Stimulated activated CD8-positive, alpha-beta memory T cell treated with anti-CD3 and anti-CD28 coated beads, Interleukin-7, amount 100 ng/mL, for 1 hour (primary cell): ENCODE measurements at regions not wholly inside any gene's neighbourhood (a gene's known extent, or its start where the extent isn't known, plus 50 kb on each side); places are given as distances from the start of the nearest gene placed in this dataset.

Experiments
- DNase-seq, 2 donors: peaks; one replicate each; pipeline ENCODE4 v3.0.0-alpha.2; 2020; ENCODE audit warnings: low read depth in 2 of 2

DNA sequence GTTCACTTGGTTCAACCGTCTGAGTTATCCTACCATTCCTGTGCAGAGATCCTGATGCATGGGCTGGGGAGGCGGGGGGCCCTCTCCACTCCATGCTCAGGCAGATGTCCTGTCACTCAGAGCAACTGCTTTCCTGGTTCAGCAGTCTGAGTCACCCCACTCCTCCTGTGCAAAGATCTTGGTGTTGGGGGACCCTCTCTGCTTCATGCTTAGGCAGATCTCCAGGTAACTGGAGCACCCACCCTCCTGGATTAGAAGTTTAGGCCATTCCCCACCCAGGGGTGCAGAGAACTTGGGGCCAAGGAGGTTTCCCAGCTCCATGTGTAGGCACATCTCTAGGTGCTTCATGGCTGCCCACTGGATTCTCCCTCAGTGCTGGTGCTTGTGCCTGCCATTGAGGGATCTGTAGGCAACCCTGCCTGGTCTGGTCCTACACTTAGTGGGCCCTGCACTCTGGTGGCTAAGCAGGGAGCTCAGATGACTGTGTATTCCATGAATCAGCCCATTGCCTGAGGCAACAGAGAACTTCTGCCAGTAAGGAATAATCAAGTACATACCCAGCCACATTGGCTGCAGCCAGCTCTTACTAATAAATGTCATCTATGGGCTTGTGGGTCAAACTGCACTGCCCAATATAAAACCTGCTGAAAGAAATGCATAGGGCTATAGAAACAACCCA lies 465.4 kb upstream of the THBS1 start:
- no peak for DNase-seq

GRCh38 chr15:39118510-39118909 lies 462.4 kb upstream of the THBS1 start:
- no peak for DNase-seq

GRCh38 chr15:39124155-39124552 lies 456.7 kb upstream of the THBS1 start:
- DNase-seq = no peak

- DNase-seq = no peak
These were observed 456.2 kb upstream of the THBS1 start for GRCh38 chr15:39124553-39125171.

DNA sequence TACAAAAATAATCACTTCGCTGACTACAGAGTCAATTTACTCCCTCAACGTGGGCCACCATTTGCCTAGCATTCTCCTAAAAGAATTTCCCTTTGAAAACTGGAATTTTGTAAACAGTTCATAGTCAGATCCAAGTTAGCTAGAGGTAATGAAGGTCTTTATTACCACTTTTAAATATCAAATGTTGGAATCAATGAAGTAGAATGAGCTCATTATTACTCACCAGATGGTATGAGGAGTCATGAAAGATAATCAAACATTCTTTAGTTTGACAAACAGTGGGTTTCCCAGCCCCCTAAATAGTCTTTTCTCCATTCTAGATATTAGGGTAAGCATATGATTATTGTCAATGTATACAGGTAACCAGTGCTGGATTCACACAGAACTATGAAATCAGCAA lies 455.7 kb upstream of the THBS1 start:
- DNase-seq = no peak

DNA sequence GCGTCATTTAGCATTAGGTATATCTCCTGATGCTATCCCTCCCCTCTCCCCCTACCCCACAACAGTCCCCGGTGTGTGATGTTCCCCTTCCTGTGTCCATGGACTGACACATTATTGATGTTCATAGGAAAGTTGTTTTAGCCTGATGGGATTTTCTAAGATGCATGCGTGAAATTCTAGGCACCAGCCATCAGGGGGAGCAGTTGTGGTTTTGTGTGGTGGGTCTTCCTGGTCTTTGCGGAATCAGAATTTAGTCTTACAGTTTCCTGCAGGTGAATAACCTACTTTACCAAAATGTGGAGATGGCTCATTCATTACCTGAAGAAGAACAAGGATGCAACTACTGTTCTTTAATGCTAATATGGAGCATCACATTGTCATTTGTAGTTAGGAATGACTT lies 455.0 kb upstream of the THBS1 start:
- DNase-seq = no peak

DNA sequence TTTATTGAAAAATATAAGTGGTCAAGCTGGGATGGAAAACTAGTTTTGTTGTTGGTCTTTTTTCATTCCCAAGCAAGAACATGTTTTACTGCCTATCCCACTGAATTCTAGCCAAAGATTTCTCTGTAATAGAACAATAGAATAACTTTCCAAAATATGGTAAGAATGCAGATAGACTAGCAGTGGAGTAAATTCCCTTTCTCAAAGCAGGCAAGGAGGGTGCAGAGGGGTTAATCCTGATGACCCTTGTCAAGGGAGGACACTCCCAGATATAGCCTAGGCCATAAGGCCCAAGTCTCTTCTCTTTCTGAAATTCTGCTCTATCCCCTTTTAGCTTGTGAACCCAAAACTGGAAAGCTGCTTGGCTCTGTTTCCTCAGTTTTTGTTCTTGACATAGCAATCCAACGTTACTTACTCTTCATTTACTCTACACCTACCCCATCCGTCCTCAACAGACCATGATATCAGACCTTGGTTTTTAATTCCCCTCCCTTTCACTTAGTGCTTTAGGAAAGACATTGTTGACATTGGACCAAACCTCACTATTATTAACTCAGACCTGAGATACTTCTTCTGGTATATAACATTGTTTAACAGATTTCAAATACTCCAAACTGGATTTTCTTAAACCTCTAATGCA lies 453.6 kb upstream of the THBS1 start:
- no peak for DNase-seq

DNA sequence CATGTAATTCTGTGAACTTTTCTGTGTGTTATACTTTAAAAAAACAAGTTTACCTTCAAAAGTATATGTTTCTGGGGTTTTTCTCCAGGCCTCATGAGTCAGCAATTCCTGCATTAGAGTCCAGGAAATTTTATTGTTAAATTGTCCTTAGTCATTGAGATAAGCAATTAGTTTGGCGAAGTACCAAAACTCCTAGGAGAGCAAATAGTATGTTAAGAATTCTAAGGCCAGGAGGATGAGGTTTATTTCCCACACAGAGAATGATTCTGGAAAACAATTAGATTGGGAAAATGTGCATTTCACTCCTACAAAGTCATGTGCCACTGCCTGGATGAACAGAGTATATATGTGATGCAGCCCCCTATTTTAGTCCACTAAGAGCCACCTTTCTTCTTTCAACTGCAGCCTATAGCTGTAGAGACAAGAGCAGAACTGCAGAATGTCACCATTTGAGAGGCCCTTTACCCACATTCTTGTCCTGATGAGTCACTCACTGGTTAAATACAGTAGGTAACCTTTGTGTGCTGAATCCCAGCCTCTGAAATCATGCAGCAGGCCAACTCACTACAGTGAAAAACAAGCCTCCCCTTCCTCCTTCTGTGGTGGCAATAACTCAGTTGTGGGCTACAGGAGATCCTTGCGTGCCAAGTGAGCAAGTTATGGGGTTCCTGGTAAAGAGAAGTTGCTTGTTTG lies 452.8 kb upstream of the THBS1 start:
- DNase-seq = no peak

DNA sequence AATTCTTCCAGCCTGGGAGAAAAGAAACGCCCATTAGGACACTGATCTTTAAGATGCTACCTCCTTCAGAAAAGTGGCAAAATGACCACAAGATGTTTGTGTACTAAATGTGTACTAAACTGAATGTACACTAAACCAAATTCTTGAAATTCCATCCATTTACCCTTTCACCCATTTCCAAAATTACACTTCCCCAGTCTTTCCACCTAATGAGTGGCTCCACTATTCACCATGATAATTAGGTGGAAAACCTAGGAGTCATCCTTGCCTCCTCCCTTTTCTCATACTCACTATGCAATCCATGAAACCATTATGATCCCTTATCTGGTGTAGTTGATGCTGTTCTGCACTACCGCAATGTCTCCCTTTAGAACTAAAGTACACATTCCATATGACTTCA lies 452.1 kb upstream of the THBS1 start:
- DNase-seq = no peak

GRCh38 chr15:39130556-39131379 lies 450.1 kb upstream of the THBS1 start:
- DNase-seq = no peak

DNA sequence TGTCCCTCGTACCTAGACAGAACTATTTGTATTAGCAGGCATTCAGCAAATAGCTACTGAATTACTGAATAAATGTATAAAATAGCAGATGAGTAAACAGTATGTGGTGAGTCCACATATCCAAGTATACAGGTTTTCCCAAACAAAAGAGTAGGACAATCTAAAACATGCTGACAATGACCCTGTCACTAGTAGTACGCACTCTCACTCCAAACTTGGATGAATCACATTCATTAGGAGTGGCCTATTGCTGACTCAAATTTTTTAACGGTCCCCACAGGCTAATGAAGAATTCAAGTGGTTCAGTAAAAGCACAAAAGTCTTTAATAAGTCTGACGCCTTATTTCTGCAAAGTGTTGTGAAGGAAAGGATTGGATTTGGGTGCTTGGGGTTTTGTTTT lies 449.3 kb upstream of the THBS1 start:
- no peak for DNase-seq

DNA sequence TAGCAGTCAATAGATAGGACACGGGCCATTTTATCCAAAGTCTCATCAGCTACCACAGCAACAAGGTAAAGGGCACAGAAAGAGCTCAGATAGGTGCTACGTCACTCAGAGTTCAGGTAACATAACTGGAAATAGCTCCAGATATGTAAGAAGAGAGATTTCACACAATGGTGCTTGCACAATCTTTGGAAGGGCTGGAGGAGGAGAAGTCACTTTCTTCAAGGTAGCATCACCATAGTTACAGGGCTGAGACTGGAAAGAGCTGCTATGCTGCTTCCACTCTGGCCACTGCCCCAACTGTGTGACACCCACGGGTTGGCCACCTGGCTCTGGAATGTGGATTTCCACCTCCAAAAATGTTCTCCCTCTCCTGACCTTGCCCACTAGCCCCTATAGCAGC lies 448.8 kb upstream of the THBS1 start:
- DNase-seq = no peak

DNA sequence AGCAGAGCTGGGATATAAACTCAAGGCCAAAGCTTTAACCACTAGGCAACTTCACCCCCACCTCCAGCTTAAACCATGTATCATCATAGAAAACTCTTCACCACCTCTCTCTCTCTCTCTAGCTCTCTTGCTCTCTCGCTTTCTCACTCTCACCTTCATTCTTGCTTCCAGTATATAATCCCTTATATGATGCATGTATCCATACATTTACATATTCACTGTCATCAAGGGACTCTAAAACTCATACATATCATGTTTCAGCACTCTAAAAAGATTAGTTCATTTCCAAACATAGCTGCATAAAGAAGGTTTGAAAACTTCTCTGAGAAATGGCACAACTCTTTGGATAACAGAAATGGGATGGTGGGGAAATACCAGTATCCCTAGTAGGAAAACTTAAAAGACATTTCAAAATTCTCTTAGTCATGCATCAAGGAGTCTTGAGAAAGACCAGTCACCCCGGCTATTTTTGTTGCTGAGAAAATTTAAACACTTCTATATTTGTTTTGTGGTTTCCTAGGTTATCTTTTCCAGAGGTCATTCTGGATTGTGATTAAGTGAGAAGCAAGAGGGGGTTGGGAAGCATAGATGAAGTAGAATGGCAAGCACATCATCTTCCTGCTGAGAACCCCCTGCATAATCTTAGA lies 447.8 kb upstream of the THBS1 start:
- DNase-seq = no peak

DNA sequence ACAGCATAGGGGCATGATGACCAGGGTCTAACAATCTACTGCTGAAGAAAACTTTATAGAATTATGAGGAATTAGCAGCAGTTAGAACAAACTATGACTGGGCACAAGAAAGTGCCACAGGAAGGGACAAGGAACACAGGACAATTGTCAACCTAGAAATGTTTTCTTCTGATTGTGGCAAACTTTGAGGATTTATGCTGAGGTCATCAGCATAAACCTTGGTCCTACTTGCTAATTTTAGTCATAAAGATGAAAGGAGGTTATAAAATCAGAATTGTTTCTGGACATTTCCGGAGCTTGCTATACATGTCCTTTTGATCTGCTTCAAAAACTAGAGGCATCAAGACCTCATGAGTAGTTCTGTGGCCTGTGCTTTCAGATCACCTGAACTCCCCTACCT lies 446.6 kb upstream of the THBS1 start:
- DNase-seq = no peak

- DNase-seq = no peak
These were observed 444.9 kb upstream of the THBS1 start for GRCh38 chr15:39135989-39136388.

GRCh38 chr15:39139431-39140059 lies 441.3 kb upstream of the THBS1 start:
- no peak for DNase-seq

DNA sequence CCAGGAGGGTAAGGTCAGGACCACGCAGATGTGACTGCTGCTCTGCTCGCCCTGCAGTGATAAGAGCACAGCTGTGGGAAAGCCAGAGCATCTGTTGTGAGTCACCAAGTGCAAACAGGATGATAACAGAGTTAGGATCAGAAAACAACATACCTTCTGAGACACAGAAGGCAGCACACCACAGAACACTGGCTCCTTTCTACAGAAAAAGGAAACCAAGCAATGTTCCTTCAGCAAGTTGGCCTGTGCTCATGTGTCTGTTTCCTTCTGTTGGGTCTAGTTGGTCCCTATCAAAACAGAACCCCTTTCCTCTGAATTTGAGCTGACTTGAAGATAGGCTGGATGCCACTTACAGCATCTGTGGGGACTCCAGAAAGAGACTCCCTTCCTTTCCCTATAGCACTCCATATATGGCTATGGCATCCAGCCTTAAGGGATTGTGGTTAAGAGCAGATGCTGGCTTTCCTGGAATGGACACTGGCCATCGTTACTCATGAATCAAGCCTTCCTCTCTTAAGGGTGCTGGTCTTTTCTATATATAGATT lies 440.7 kb upstream of the THBS1 start:
- no peak for DNase-seq

GRCh38 chr15:39142500-39142899 lies 438.4 kb upstream of the THBS1 start:
- DNase-seq = no peak

DNA sequence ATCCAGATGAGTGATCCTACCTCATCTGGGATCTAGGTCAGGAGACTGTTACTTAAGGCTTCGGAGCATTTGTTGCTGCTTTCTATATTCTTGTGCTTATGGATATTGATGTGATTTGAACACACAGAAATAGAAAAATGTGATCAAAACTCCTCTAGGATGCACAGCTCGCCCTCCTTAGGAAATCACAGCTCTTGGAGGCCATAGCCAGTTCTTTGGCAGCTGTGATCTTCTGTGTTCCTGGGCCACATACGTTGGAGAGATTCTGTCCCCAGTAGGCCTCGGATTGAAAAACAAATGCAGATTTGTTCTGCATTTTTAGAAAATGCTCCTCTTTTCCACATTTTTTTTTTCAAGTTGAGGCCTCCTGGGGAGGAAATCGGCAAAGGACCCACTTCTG lies 437.4 kb upstream of the THBS1 start:
- DNase-seq = no peak

DNA sequence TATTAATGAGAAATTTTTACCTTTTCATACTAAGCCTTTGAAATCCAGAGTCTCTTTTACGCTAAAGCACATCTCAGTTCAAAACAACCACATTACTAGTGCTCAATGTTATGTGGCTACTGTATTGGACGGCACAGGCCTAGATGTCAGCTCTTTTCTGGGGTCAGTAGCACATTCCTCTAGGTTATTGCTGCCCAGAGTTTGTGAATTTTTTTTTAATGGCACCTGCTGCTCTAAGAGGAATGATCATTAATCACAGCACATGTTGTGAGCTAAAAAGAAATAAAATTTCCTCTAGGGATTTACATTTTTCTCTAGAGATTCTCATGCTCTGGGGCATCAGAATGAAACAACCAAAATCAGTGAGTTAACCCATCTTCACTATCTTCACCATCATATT lies 436.8 kb upstream of the THBS1 start:
- no peak for DNase-seq
